ENCODE measurements at regions not wholly inside any gene's neighbourhood (a gene's known extent, or its start where the extent isn't known, plus 50 kb on each side); places are given as distances from the start of the nearest gene placed in this dataset.

GRCh38 chr2:103734911-103735310 lies 973.1 kb downstream of the TMEM182 start:
- no peak for DNase-seq

DNA sequence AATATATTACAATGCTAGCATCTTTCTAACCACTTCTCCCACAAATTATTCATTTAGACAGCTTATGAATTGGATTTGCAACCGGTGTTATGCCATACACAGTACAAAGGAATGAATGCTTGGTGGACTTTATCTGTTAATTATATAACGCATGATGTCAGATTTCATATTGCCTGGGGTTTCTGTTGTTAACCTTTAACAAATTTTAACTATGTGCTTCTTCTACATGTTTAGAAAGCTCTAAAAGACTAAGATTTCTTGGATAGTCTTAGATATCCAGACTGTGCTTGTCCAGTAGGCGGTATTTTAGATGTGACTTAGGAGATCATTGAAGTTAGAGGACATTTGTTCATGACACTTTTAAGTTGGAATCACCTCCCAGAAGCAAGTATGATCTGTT lies 976.3 kb downstream of the TMEM182 start:
- DNase-seq, result no peak

GRCh38 chr2:103738606-103739005 lies 976.8 kb downstream of the TMEM182 start:
- no peak for DNase-seq

DNA sequence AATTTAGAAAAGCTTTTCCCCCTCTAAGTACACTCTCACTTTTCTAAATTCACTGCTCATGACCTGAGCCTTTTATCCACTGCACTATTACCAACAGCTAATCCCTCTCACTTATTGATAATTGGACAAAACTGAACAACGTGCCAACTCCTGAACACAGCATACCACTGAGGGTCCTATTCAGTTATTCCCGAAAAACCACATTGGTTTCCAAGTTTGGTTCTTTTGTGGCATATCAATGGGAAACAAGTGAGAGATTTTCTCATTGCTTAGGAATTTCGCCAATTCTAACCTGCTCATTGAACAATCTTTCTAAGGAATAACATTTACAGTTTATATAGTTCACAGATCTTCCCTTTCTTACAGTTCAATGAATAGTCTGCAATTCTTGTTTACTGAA lies 977.4 kb downstream of the TMEM182 start:
- DNase-seq, result no peak

- no peak for DNase-seq
These were observed 978.1 kb downstream of the TMEM182 start for GRCh38 chr2:103739921-103740320.

- no peak for DNase-seq
These were observed 978.8 kb downstream of the TMEM182 start for GRCh38 chr2:103740631-103741030.

GRCh38 chr2:103743195-103743594 lies 981.4 kb downstream of the TMEM182 start:
- DNase-seq, result no peak

GRCh38 chr2:103754530-103754929 lies 992.7 kb downstream of the TMEM182 start:
- DNase-seq, result no peak

DNA sequence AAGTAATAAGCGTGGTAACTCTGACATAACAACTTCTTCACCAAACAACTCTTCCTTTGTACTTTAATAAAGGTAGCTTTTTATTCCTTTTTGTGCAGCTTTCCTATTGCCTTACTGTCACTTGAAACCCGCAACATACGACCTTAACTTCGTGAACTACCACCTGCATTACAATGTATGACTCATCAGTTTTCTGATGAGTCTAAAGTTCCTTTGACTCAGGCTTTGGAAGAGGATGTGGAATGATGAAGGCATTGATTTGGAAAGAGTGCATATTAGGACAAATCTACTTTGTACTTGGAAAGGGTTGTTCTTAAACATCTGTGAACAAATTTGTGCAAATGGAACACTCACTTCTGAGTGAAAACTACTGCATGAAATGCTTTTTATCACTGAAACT lies 1012.1 kb downstream of the TMEM182 start:
- no peak for DNase-seq

- no peak for DNase-seq
These were observed 1018.4 kb downstream of the TMEM182 start for GRCh38 chr2:103780088-103780702.

DNA sequence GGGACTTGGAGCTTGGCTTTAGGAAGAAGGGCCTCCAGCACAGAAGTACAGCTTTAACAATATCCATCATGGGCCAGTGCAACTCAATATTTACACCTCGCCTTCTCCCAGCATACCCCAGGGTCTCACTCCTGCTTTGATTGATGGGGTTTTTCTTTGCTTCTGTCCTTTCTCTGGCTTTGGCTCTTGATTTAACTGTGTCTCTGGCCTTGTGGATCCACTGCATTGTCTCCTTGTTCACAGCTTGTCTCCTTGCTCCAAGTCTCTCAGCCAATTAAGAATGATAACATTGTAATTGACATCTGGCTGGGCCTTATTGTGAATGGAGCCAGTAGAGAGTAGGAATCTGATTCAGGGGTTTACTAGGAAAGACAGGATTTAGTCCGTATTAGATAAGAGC lies 1019.5 kb downstream of the TMEM182 start:
- DNase-seq, result no peak

- DNase-seq, result no peak
These were observed 1022.4 kb downstream of the TMEM182 start for GRCh38 chr2:103784261-103784660.

GRCh38 chr2:103785432-103785831 lies 1023.6 kb downstream of the TMEM182 start:
- no peak for DNase-seq

DNA sequence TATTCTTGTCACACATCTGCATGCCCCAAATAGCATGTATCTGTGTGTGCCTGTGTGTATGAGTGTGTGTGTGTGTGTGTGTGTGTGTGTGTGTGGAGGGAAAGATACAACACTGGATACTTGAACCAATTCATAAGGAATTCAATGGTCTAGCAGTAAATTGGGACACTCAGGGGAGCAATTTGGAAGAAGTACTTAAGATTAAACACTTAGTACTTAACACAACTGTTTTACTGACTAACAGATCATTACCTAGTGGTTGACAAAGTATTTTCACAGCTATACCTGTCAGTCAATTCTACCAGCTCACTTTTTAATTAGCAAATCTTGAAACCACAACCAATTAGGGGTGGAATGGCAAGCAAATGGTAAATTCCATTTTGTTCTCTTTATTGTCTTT lies 1024.1 kb downstream of the TMEM182 start:
- DNase-seq, result no peak

DNA sequence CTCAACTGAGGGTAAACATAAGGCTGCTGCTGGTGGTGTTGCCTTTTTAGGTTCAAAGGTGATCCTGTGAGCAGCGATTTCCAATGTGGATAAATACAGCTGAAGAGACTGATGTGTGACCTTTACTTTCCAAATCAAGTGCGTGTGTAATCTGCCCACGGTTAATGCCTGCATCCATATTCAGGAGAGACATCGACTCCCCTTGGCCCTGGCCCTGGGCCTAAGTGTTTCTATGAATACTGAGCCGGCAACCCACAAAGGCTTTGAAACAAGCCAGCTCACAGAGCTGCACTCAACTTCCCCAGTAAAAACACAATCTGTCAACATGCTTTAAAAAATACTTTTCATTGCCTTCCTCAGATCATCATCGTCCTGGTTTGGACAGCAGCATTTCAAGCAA lies 1026.6 kb downstream of the TMEM182 start:
- DNase-seq, result no peak

DNA sequence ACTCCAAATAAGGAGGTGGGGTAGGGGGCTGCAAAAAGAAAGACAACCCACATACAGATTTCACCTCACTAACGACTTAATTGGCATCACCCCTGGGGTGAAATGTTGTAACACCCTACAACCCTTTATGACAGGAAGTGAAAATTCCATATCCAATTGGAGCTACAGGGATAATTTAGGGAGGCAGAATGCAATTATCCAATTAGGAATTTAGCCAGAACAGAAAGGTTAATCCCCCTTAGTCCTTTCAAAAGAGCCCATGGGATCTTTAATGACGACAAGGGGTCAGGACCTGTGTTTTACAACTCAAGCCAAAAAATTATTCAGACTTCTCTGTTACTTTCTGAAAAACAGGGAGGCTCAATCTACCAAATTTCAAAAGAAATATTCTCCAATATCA lies 1027.1 kb downstream of the TMEM182 start:
- DNase-seq, result no peak

DNA sequence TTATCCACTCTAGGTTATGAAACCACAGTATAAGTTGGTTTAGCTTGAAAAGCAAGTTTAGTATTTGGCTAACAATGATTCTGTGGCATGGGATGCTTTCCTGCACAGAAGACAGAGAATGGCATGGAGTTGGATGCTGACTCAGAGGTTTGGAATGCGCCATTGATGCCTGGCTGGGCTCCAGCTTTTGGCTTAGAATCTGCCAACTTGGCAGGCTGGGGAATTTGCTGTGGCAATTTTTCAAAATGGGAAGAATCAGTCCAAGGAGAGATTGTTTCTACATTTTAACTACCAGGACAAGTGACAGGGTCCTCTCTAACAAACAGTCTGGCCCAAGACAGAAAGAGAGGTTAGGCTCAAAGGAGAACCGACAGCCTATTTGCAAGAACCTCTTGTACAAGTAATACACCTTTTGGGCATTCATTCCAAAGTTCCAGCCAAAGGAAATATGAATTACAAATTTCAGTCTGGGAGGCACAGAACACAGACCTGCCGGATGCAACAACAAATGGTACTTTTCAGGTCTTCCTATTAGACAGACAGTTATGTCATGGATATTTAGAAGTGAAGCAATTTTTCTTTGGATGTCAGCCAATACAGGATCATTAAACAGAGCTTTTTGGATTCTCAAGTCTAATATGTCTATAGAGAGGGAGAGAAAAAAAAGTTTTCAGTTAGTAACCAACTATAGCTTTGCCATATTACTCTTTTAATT lies 1027.7 kb downstream of the TMEM182 start:
- peak; percentile 75 for DNase-seq

DNA sequence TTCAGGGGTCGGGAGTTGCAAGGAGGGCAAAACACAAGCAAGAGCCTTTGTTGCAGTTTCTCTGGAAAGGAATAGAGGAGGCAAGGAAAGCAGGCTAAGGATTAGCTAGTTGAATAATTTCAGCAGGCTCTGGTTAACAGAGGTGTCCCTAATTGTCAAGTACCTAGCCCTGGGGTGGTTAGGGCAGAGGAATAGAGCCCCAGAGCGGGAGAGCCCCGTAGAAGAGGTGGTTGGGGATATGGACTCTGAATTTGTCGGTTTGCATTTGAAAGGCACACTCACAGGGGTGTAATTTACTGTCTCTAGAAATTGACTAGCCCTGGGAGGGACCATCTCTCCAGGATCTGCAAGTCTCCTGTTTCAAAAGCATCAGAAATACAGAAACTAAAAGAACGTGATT lies 1030.2 kb downstream of the TMEM182 start:
- DNase-seq, result no peak

GRCh38 chr2:103798291-103798690 lies 1036.5 kb downstream of the TMEM182 start:
- no peak for DNase-seq

- DNase-seq, result no peak
These were observed 1042.2 kb downstream of the TMEM182 start for GRCh38 chr2:103804013-103804412.

DNA sequence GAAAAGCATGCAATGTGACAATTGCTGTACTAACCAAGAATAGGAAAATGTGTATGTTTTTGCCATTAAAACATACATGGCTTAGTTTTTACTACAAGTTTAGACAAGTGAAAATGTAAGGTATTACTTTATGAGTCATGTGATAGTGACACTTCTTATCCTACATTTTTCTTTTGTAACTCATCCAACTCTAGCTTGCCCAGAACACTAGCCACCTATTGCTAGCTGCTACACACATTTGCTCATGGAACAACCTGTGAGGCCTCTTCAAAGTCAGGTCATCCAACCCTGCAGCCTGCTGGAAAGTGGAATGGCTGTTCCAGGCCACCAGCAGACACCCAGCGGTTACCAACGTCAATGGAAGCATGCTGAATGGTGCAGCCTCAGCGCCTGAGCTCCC lies 1043.9 kb downstream of the TMEM182 start:
- DNase-seq, result no peak

DNA sequence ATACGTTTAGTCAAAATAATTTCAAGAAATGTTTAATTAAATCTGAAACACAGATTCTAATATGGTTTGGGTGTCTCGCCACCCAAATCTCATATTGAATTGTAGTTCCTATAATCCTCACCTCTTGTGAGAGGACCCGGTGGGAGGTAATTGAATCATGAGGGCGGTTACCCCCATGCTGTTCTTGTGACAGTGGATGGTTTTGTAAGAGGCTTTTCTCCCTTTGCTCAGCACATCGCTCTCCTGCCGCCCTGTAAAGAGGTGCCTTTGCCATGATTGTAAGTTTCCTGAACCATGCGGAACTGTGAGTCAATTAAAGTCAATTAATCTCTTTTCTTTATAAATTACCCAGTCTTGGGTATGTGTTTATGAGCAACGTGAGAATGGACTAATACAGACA lies 1045.1 kb upstream of the POU3F3 start:
- no peak for DNase-seq

GRCh38 chr2:103809415-103809814 lies 1044.5 kb upstream of the POU3F3 start:
- no peak for DNase-seq

- no peak for DNase-seq
These were observed 1043.9 kb upstream of the POU3F3 start for GRCh38 chr2:103809941-103810441.

GRCh38 chr2:103810875-103811274 lies 1043.0 kb upstream of the POU3F3 start:
- DNase-seq, result no peak
